ENCODE measurements at regions not wholly inside any gene's neighbourhood (a gene's known extent, or its start where the extent isn't known, plus 50 kb on each side); places are given as distances from the start of the nearest gene placed in this dataset.

GRCh38 chr4:20395160-20395773 lies 143.6 kb downstream of the SLIT2 start:
- no peak overlapping the region for H3K4me3 ChIP-seq (ENCODE audit: low read length)
- H3K27me3 ChIP-seq (ENCODE audit: control insufficient read depth, insufficient read depth, low read length), result no peaks in the 10 kb centered on the region
- H3K36me3 ChIP-seq (ENCODE audit: control insufficient read depth, insufficient read depth, low read length), result no peaks in the 10 kb centered on the region
- H3K27ac ChIP-seq (ENCODE audit: low read length), result no peak overlapping the region
- no peaks in the 10 kb centered on the region for H3K9me3 ChIP-seq (ENCODE audit: control insufficient read depth, low read depth, low read length)
- 60% methylated on average over 1 of the region's 3 CpGs for WGBS (ENCODE audit: insufficient coverage, low lambda C conversion rate)
- peak in 1 of 2 donors; percentile 14 for DNase-seq
- H3K4me1 ChIP-seq (ENCODE audit: control insufficient read depth, insufficient read depth, low read length), result no peaks in the 10 kb centered on the region

DNA sequence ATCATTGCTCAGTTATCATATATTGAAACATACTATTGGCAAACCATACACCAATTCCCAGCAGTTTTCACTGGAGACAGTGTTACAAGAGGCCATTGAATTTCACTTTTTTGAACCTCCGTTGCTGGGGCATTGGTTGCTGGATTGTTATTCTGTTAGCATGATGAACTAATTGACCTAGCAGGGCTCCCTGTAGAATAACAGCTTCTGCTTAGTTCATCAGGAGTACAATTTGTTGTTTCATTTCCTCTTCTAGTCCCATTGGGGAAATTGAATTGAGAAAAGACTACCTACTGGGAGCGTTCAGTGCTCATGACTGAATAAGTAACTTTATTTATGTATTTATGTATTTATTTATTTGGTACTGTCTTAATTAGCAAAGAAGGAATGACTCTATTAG lies 151.6 kb downstream of the SLIT2 start:
- no peaks in the 10 kb centered on the region for H3K36me3 ChIP-seq (ENCODE audit: control insufficient read depth, insufficient read depth, low read length)
- no peaks in the 10 kb centered on the region for H3K9me3 ChIP-seq (ENCODE audit: control insufficient read depth, low read depth, low read length)
- WGBS (ENCODE audit: insufficient coverage, low lambda C conversion rate), result 100% methylated on average over 1 of the region's 2 CpGs
- no peak overlapping the region for H3K27ac ChIP-seq (ENCODE audit: low read length)
- no peaks in the 10 kb centered on the region for H3K4me1 ChIP-seq (ENCODE audit: control insufficient read depth, insufficient read depth, low read length)
- no peak for DNase-seq
- no peaks in the 10 kb centered on the region for H3K27me3 ChIP-seq (ENCODE audit: control insufficient read depth, insufficient read depth, low read length)
- H3K4me3 ChIP-seq (ENCODE audit: low read length), result no peak overlapping the region

DNA sequence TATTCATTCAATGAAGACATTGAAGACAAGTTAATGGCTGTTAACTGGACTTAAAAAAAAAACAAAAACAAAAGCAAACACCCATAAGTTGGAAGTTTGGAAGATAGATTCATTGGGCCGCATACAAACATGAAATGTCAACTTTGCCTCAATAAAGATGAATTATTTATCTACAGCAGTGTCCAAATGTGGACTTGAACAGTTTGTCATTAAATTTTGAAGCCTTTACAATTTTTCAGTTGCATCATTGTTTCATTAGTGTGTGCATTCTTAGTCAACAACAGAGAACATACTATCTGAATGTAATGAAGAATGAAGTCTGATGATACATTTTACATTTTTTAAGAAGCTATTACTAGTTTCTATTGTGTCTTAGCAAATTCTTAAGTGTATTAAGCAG lies 152.1 kb downstream of the SLIT2 start:
- WGBS (ENCODE audit: insufficient coverage, low lambda C conversion rate), result 100% methylated on average over 1 of the region's 1 CpG
- H3K36me3 ChIP-seq (ENCODE audit: control insufficient read depth, insufficient read depth, low read length), result no peaks in the 10 kb centered on the region
- H3K27ac ChIP-seq (ENCODE audit: low read length), result no peak overlapping the region
- DNase-seq, result no peak
- no peaks in the 10 kb centered on the region for H3K9me3 ChIP-seq (ENCODE audit: control insufficient read depth, low read depth, low read length)
- no peaks in the 10 kb centered on the region for H3K4me1 ChIP-seq (ENCODE audit: control insufficient read depth, insufficient read depth, low read length)
- no peaks in the 10 kb centered on the region for H3K27me3 ChIP-seq (ENCODE audit: control insufficient read depth, insufficient read depth, low read length)
- no peak overlapping the region for H3K4me3 ChIP-seq (ENCODE audit: low read length)

- no peaks in the 10 kb centered on the region for H3K27me3 ChIP-seq (ENCODE audit: control insufficient read depth, insufficient read depth, low read length)
- H3K4me3 ChIP-seq (ENCODE audit: low read length), result no peak overlapping the region
- WGBS (ENCODE audit: insufficient coverage, low lambda C conversion rate), result no CpG with 5 or more reads among the region's 3 CpGs
- H3K36me3 ChIP-seq (ENCODE audit: control insufficient read depth, insufficient read depth, low read length), result no peaks in the 10 kb centered on the region
- H3K9me3 ChIP-seq (ENCODE audit: control insufficient read depth, low read depth, low read length), result no peaks in the 10 kb centered on the region
- DNase-seq, result no peak
- no peak overlapping the region for H3K27ac ChIP-seq (ENCODE audit: low read length)
- no peaks in the 10 kb centered on the region for H3K4me1 ChIP-seq (ENCODE audit: control insufficient read depth, insufficient read depth, low read length)
These were observed 156.9 kb downstream of the SLIT2 start for GRCh38 chr4:20408611-20409010.

DNA sequence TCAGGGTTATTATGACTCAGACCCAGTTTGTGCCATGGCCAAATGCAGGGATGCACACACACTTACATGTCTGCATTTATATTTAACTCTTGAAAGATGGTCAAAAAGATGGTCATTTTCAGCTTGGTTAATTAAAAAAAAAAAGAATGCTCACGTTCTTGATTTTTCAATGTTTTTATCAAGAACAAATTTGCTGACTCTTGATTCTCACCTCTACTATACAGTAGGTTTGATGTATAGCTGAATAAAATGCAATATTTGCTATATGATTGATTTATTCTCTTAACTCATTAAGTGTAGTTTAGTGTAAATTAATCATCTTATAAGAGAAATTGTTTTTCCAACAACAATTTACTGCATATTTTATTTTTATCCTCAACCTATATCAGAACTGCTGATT lies 160.4 kb downstream of the SLIT2 start:
- no peak overlapping the region for H3K4me3 ChIP-seq (ENCODE audit: low read length)
- no peak overlapping the region for H3K27ac ChIP-seq (ENCODE audit: low read length)
- H3K27me3 ChIP-seq (ENCODE audit: control insufficient read depth, insufficient read depth, low read length), result no peaks in the 10 kb centered on the region
- no peaks in the 10 kb centered on the region for H3K36me3 ChIP-seq (ENCODE audit: control insufficient read depth, insufficient read depth, low read length)
- H3K9me3 ChIP-seq (ENCODE audit: control insufficient read depth, low read depth, low read length), result no peaks in the 10 kb centered on the region
- no peaks in the 10 kb centered on the region for H3K4me1 ChIP-seq (ENCODE audit: control insufficient read depth, insufficient read depth, low read length)
- DNase-seq, result no peak
- WGBS (ENCODE audit: insufficient coverage, low lambda C conversion rate), result no CpG with 5 or more reads among the region's 1 CpG

GRCh38 chr4:20416800-20417199 lies 165.1 kb downstream of the SLIT2 start:
- H3K27me3 ChIP-seq (ENCODE audit: control insufficient read depth, insufficient read depth, low read length), result no peaks in the 10 kb centered on the region
- WGBS (ENCODE audit: insufficient coverage, low lambda C conversion rate), result no CpG with 5 or more reads among the region's 1 CpG
- H3K9me3 ChIP-seq (ENCODE audit: control insufficient read depth, low read depth, low read length), result no peaks in the 10 kb centered on the region
- no peak overlapping the region for H3K27ac ChIP-seq (ENCODE audit: low read length)
- no peaks in the 10 kb centered on the region for H3K36me3 ChIP-seq (ENCODE audit: control insufficient read depth, insufficient read depth, low read length)
- H3K4me1 ChIP-seq (ENCODE audit: control insufficient read depth, insufficient read depth, low read length), result no peaks in the 10 kb centered on the region
- no peak for DNase-seq
- H3K4me3 ChIP-seq (ENCODE audit: low read length), result no peak overlapping the region

- Histone ChIP-seq H3K4me1 (ENCODE audit: control insufficient read depth, insufficient read depth, low read length) (no peaks in the 10 kb centered on the region), H3K27ac (ENCODE audit: low read length) (no peak overlapping the region), H3K9me3 (ENCODE audit: control insufficient read depth, low read depth, low read length) (no peaks in the 10 kb centered on the region), H3K36me3 (ENCODE audit: control insufficient read depth, insufficient read depth, low read length) (no peaks in the 10 kb centered on the region), H3K27me3 (ENCODE audit: control insufficient read depth, insufficient read depth, low read length) (no peaks in the 10 kb centered on the region), H3K4me3 (ENCODE audit: low read length) (peak overlapping the region; percentile 5)
- peak; percentile 23 to 61 for DNase-seq
- 0% methylated on average over 1 of the region's 4 CpGs for WGBS (ENCODE audit: insufficient coverage, low lambda C conversion rate)
These were observed 167.3 kb downstream of the SLIT2 start for GRCh38 chr4:20418861-20419451.

DNA sequence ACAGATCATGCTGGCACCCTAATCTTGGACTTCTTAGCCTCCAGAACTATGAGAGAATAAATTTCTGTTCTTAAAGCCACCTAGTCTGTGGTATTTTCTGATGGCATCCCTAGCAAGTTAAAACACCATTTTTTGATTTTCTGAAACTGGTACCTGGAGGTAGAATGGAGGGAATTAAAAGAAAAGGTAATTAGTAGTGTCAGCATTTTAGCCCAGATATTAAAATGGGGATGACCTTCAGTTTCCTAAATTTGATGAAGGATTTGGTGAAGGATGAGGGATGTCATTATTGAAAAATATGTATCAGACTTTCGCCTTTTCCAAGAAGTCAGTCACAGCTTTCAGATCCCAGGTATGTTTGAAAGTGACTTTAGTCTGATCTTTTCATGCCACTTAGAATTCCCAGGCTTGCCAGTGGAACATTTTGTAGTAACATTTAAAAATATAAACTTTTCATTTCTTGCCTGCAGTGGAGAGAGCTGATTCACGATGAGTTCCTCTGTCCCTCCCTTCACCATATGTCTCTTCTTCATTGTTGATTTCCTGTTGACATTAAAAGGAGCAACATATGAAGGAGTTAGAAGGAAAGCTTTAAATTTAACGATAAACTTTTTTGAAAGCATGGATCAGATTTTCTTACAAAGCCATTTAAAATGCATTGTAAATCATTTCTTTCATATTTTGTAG lies 169.4 kb downstream of the SLIT2 start:
- 93% methylated on average over 2 of the region's 3 CpGs for WGBS (ENCODE audit: insufficient coverage, low lambda C conversion rate)
- DNase-seq, result no peak
- H3K4me3 ChIP-seq (ENCODE audit: low read length), result no peak overlapping the region
- H3K36me3 ChIP-seq (ENCODE audit: control insufficient read depth, insufficient read depth, low read length), result no peaks in the 10 kb centered on the region
- H3K27ac ChIP-seq (ENCODE audit: low read length), result no peak overlapping the region
- no peaks in the 10 kb centered on the region for H3K9me3 ChIP-seq (ENCODE audit: control insufficient read depth, low read depth, low read length)
- H3K27me3 ChIP-seq (ENCODE audit: control insufficient read depth, insufficient read depth, low read length), result no peaks in the 10 kb centered on the region
- H3K4me1 ChIP-seq (ENCODE audit: control insufficient read depth, insufficient read depth, low read length), result no peaks in the 10 kb centered on the region

DNA sequence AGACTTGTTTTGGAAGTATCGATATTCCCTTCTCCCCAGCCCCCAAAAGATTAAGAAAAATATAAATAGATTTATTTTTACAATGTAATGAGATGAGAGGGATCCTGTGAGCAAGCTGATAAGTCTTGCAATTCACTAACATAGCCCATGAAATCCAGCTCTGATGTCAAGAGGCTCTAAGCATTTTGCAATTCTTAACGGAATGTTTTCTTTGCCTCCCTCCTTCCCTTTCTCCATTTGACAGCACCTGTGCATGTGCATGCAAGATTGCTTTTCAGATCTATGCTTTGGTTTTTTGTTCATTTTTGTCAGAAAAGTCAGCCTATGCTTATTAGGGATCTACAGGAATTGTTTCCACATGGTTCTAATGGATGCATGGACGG lies 169.9 kb downstream of the SLIT2 start:
- no peaks in the 10 kb centered on the region for H3K36me3 ChIP-seq (ENCODE audit: control insufficient read depth, insufficient read depth, low read length)
- H3K4me3 ChIP-seq (ENCODE audit: low read length), result no peak overlapping the region
- no peaks in the 10 kb centered on the region for H3K9me3 ChIP-seq (ENCODE audit: control insufficient read depth, low read depth, low read length)
- H3K27me3 ChIP-seq (ENCODE audit: control insufficient read depth, insufficient read depth, low read length), result no peaks in the 10 kb centered on the region
- DNase-seq, result no peak
- WGBS (ENCODE audit: insufficient coverage, low lambda C conversion rate), result 66% methylated on average over 2 of the region's 3 CpGs
- no peak overlapping the region for H3K27ac ChIP-seq (ENCODE audit: low read length)
- no peaks in the 10 kb centered on the region for H3K4me1 ChIP-seq (ENCODE audit: control insufficient read depth, insufficient read depth, low read length)

DNA sequence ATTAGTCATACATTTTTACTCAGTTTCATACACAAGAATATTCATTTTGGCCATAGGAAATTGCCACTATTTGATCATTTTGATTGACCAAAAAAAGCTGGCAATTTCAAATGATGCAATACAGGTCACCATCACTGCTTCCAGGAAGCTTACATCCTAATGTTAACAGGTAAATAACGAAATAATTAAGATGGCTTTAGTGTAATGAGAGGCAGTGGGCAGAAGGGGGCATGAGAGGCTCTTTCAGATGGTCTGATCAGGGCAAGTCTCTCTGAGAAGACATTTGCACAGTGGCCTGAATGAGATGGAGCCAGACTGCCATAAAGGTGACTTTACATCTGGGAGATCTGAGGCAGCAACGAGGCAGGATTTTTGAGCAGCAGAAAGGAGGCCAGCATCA lies 170.7 kb downstream of the SLIT2 start:
- Histone ChIP-seq H3K36me3 (ENCODE audit: control insufficient read depth, insufficient read depth, low read length) (no peaks in the 10 kb centered on the region), H3K27me3 (ENCODE audit: control insufficient read depth, insufficient read depth, low read length) (no peaks in the 10 kb centered on the region), H3K4me1 (ENCODE audit: control insufficient read depth, insufficient read depth, low read length) (no peaks in the 10 kb centered on the region), H3K4me3 (ENCODE audit: low read length) (no peak overlapping the region), H3K9me3 (ENCODE audit: control insufficient read depth, low read depth, low read length) (no peaks in the 10 kb centered on the region), H3K27ac (ENCODE audit: low read length) (no peak overlapping the region)
- peak; percentile 45 to 62 for DNase-seq
- WGBS (ENCODE audit: insufficient coverage, low lambda C conversion rate), result 17% methylated on average over 2 of the region's 2 CpGs

GRCh38 chr4:20423420-20423819 lies 171.7 kb downstream of the SLIT2 start:
- DNase-seq, result no peak
- Histone ChIP-seq H3K27me3 (ENCODE audit: control insufficient read depth, insufficient read depth, low read length) (no peaks in the 10 kb centered on the region), H3K4me3 (ENCODE audit: low read length) (no peak overlapping the region), H3K36me3 (ENCODE audit: control insufficient read depth, insufficient read depth, low read length) (no peaks in the 10 kb centered on the region), H3K9me3 (ENCODE audit: control insufficient read depth, low read depth, low read length) (no peaks in the 10 kb centered on the region), H3K27ac (ENCODE audit: low read length) (no peak overlapping the region), H3K4me1 (ENCODE audit: control insufficient read depth, insufficient read depth, low read length) (no peaks in the 10 kb centered on the region)
- 100% methylated on average over 3 of the region's 3 CpGs for WGBS (ENCODE audit: insufficient coverage, low lambda C conversion rate)

Data from large intestine (tissue), 3 donors.